GM23248 (cell line): ENCODE measurements at regions not wholly inside any gene's neighbourhood (a gene's known extent, or its start where the extent isn't known, plus 50 kb on each side); places are given as distances from the start of the nearest gene placed in this dataset.

Experiments used
- DNase-seq: peaks from one replicate; pipeline ENCODE4 v3.0.0-alpha.2; 2015
- H2AFZ ChIP-seq: fragments of 200-600 bp; sonication (generic); 2 replicates; pipeline ENCODE4 v1.6.1; 2016; ENCODE audit warnings: antibody characterized with exemption
- H3F3A ChIP-seq: fragments of 200-600 bp; sonication (generic); 2 replicates; pipeline ENCODE4 v1.6.1; 2016; ENCODE audit warnings: mild to moderate bottlenecking, antibody characterized with exemption, mixed run types; ENCODE audit not compliant: insufficient read depth
- H3K27ac ChIP-seq: fragments of 200-600 bp; sonication (generic); 2 replicates; pipeline ENCODE4 v1.5.1; 2016; ENCODE audit warnings: mild to moderate bottlenecking
- H3K27me3 ChIP-seq: fragments of 200-600 bp; sonication (generic); replicated peaks from 2 replicates; pipeline ENCODE4 v1.6.1; 2016; ENCODE audit warnings: mild to moderate bottlenecking; ENCODE audit not compliant: insufficient read depth
- H3K36me3 ChIP-seq: fragments of 200-600 bp; sonication (generic); 2 replicates; pipeline ENCODE4 v1.6.1; 2016; ENCODE audit warnings: low read depth, mild to moderate bottlenecking
- H3K4me1 ChIP-seq: fragments of 200-600 bp; sonication (generic); 2 replicates; pipeline ENCODE4 v1.6.1; 2016; ENCODE audit warnings: mild to moderate bottlenecking; ENCODE audit not compliant: insufficient read depth
- H3K4me2 ChIP-seq: fragments of 200-600 bp; sonication (generic); one replicate; pipeline ENCODE4 v1.6.1; 2016; ENCODE audit warnings: mild to moderate bottlenecking; ENCODE audit not compliant: unreplicated experiment
- H3K4me3 ChIP-seq: fragments of 200-600 bp; sonication (generic); 2 replicates; pipeline ENCODE4 v1.5.1; 2016; ENCODE audit warnings: mild to moderate bottlenecking
- H3K79me2 ChIP-seq: fragments of 200-600 bp; sonication (generic); 2 replicates; pipeline ENCODE4 v1.6.1; 2016; ENCODE audit warnings: mild to moderate bottlenecking; ENCODE audit not compliant: insufficient read depth
- H3K9ac ChIP-seq: fragments of 200-600 bp; sonication (generic); 2 replicates; pipeline ENCODE4 v1.6.1; 2016; ENCODE audit warnings: mild to moderate bottlenecking
- H3K9me2 ChIP-seq: fragments of 200-600 bp; sonication (generic); 2 replicates; pipeline ENCODE4 v1.6.1; 2016; ENCODE audit warnings: mixed run types, mild to moderate bottlenecking, moderate library complexity; ENCODE audit not compliant: insufficient read depth
- H3K9me3 ChIP-seq: fragments of 200-600 bp; sonication (generic); one replicate; pipeline ENCODE4 v1.6.1; 2017; ENCODE audit warnings: low read depth
- H4K20me1 ChIP-seq: fragments of 200-600 bp; sonication (generic); 2 replicates; pipeline ENCODE4 v1.6.0; 2016; ENCODE audit not compliant: insufficient read depth
- EZH2 ChIP-seq: fragments of 200-600 bp; sonication (generic); IDR thresholded peaks from 2 replicates; pipeline ENCODE4 v1.6.1; 2018; ENCODE audit warnings: antibody characterized with exemption, mild to moderate bottlenecking; ENCODE audit not compliant: insufficient read depth, poor library complexity, severe bottlenecking
- EZH2phosphoT487 ChIP-seq: fragments of 200-600 bp; sonication (generic); IDR thresholded peaks from 2 replicates; pipeline ENCODE4 v1.6.1; 2018; ENCODE audit warnings: antibody characterized with exemption, moderate library complexity, mild to moderate bottlenecking, low read depth; ENCODE audit not compliant: insufficient read depth
- WGBS, 2 experiments: methylation state at CpG; one replicate each; pipeline ENCODE4 v1.1.6; 2015 to 2017; ENCODE audit warnings: low lambda C conversion rate in 2 of 2, low coverage in 1 of 2; ENCODE audit errors: missing lambda C conversion rate in 2 of 2; 5-methylcytosine and 5-hydroxymethylcytosine counted together
- in situ Hi-C: fragments of 300-500 bp; cut with MboI; formaldehyde crosslinking; loops from 2 replicates; pipeline ENCODE4 v1.15.0; 2020

DNA sequence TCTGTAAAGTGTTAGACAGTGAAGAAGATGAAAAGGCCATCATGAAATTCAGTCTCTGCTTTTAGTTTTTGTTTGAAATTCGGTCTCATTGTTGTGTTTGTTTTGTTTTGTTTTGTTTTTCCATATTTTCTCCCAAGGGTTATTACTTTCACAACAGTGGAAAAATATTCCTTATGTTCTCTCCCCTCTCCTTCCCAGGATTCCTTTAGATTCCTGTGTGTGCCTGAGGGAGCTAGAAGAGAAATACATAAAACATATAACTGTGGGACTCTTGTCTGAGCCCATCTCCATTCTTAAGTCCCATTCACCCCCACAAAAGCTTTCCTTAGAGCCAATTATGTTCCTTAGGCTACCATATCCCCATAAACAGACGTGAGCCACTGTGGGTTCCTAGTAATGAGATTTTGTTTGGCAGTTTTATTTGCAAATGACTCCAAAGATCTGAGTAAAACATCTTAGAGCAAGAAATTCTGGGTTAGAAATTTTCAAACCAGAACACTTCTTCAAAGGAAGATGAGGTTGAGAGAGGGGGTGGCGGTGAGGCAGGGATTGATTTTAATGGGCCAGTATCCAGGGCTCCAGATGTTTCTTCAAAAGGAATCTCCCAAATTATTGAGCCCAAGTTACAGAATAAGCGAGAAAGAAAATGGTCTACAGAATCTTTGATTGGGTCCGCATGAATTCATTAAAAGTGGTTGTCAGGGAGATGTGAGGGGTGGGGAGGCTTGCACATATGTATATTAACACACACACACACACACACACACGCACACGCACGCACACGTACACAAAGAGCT, 157.8 kb upstream of the TNP1 start:
- Histone ChIP-seq H3K4me1 (no peaks in the 10 kb centered on the region), H3F3A (no peaks in the 10 kb centered on the region), H3K36me3 (no peaks in the 10 kb centered on the region), H2AFZ (0 out of 2 replicates have a peak overlapping the region, but pooled peaks have one; percentile 4), H3K79me2 (no peaks in the 10 kb centered on the region), H3K9me3 (no peaks in the 10 kb centered on the region), H3K27ac (no peak overlapping the region), H3K4me2 (no peak overlapping the region), H3K4me3 (no peak overlapping the region), H3K9me2 (no peaks in the 10 kb centered on the region), H3K27me3 (peaks cover 14% of the 10 kb centered on the region), H3K9ac (no peak overlapping the region), H4K20me1 (no peaks in the 10 kb centered on the region)
- in situ Hi-C loops = no loop called here
- TF ChIP-seq EZH2 = no peak
- no peak for TF ChIP-seq EZH2phosphoT487
- 23 to 31% methylated on average over 9 of the region's 9 CpGs for WGBS, 2 experiments
- no peak for DNase-seq

DNA sequence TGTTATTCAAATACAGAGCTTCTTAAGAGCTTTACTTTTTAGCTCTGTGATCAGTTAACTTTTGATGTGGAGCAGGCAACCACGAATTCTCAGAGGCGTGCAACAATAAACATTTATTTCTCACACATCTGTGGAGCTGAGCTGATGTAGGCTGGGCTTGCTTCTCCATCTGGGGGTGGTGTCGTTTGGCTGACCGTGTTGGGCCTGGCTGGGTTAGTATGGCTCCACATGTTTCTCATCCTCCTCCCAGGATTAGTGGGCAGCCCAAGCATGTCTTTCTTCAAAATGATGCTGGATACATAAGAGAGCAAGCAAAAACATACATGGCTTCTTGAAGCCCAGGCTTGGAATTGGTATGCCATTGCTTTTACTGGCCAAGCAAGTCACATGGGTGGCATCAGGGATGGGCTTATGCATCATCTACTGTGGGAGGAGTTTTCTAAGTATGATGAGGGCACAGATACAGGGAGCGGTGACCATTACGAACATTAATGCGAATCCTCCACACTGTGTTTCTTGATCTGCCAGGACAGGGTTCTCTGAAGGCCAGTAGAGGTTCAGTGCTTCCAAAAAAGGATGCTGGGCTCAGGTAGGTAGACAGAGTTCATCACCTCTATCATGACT, 157.0 kb upstream of the TNP1 start:
- TF ChIP-seq EZH2phosphoT487 (no peak), EZH2 (no peak)
- H3F3A ChIP-seq = no peaks in the 10 kb centered on the region
- H3K27me3 ChIP-seq = peaks cover 16% of the 10 kb centered on the region
- no peaks in the 10 kb centered on the region for H3K4me1 ChIP-seq
- no peak overlapping the region for H2AFZ ChIP-seq
- H3K79me2 ChIP-seq = no peaks in the 10 kb centered on the region
- H3K9ac ChIP-seq = no peak overlapping the region
- no peaks in the 10 kb centered on the region for H3K9me3 ChIP-seq
- DNase-seq = peak; percentile 9
- in situ Hi-C loops = no loop called here
- H3K36me3 ChIP-seq = no peaks in the 10 kb centered on the region
- WGBS, 2 experiments = 29 to 31% methylated on average over 7 of the region's 7 CpGs
- H3K4me2 ChIP-seq = no peak overlapping the region
- H4K20me1 ChIP-seq = no peaks in the 10 kb centered on the region
- no peak overlapping the region for H3K27ac ChIP-seq
- no peak overlapping the region for H3K4me3 ChIP-seq
- no peaks in the 10 kb centered on the region for H3K9me2 ChIP-seq

DNA sequence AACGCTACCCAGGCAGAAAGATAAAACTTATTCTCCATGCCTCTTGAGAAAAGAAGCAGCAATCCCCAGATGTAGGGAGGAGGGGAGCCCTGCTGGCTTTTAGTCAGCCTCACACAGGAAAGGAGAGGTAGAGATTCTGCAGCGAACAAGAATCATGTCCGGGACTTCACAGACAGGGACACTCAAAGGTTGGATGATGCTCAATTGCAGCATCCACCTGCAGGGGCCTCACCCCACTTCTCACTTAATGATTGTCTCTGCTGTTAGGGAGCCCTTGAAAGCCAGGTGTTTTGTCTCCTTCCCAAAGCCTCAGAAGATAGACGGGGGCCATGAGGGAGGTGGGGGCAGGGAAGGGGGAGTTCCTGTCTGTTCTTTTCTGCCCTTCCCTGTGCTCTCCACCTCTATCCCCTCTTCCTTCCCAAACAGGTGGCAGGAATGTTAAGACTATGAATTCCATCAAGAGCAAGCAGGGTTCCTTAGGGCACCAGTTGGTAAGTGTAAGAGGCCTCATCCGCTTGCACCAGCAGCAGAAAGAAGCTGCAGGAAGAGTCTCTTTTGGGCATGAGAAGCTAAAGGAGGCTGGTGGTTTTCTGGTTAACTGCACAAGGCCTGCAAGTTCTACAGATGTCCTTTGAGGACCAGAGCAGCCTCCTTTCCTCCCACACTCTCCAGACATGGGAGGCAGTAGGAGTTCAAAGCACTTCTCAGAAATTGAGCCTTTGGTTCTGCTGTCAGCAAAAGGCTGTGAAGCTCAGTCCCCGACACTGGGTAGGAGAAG, 154.7 kb upstream of the TNP1 start:
- no peaks in the 10 kb centered on the region for H4K20me1 ChIP-seq
- WGBS, 2 experiments = 93 to 94% methylated on average over 6 of the region's 6 CpGs
- H3K9ac ChIP-seq = no peak overlapping the region
- H2AFZ ChIP-seq = no peak overlapping the region
- H3K27me3 ChIP-seq = peaks cover 20% of the 10 kb centered on the region
- H3K36me3 ChIP-seq = no peaks in the 10 kb centered on the region
- TF ChIP-seq EZH2 (no peak), EZH2phosphoT487 (no peak)
- in situ Hi-C loops = no loop called here
- H3K9me2 ChIP-seq = no peaks in the 10 kb centered on the region
- H3F3A ChIP-seq = no peaks in the 10 kb centered on the region
- H3K4me3 ChIP-seq = no peak overlapping the region
- no peak for DNase-seq
- H3K4me1 ChIP-seq = no peaks in the 10 kb centered on the region
- no peaks in the 10 kb centered on the region for H3K9me3 ChIP-seq
- H3K27ac ChIP-seq = no peak overlapping the region
- H3K79me2 ChIP-seq = no peaks in the 10 kb centered on the region
- H3K4me2 ChIP-seq = no peak overlapping the region

DNA sequence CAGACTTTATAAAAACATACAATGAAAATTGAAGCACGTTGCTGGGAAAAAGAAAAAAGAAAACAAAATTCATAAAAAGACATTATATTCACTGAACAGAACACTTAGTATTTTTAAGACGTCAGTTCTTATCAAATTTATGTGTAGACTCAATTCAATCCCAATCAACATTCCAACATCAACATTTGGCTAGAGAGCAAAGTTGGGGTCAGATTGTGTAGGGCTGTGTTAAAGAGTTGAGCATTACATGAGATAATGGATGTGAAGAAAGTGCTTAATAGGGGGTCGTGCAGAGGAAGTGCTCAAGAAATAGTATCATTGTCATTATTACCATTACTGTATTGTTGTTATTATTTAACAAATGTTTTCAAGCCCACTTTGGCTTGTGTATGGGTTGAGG, 154.1 kb upstream of the TNP1 start:
- in situ Hi-C loops = no loop called here
- H3F3A ChIP-seq = no peaks in the 10 kb centered on the region
- no peak for TF ChIP-seq EZH2phosphoT487
- TF ChIP-seq EZH2 = no peak
- no peak overlapping the region for H3K4me2 ChIP-seq
- no peaks in the 10 kb centered on the region for H3K79me2 ChIP-seq
- H3K36me3 ChIP-seq = no peaks in the 10 kb centered on the region
- no peak overlapping the region for H3K9ac ChIP-seq
- no peaks in the 10 kb centered on the region for H3K9me2 ChIP-seq
- no peaks in the 10 kb centered on the region for H3K4me1 ChIP-seq
- H3K27ac ChIP-seq = no peak overlapping the region
- H3K4me3 ChIP-seq = no peak overlapping the region
- H3K9me3 ChIP-seq = no peaks in the 10 kb centered on the region
- no peak for DNase-seq
- H4K20me1 ChIP-seq = no peaks in the 10 kb centered on the region
- H2AFZ ChIP-seq = no peak overlapping the region
- peaks cover 20% of the 10 kb centered on the region for H3K27me3 ChIP-seq
- WGBS, 2 experiments = 43 to 52% methylated on average over 3 of the region's 3 CpGs
